ENCODE measurements at regions not wholly inside any gene's neighbourhood (a gene's known extent, or its start where the extent isn't known, plus 50 kb on each side); places are given as distances from the start of the nearest gene placed in this dataset.

DNA sequence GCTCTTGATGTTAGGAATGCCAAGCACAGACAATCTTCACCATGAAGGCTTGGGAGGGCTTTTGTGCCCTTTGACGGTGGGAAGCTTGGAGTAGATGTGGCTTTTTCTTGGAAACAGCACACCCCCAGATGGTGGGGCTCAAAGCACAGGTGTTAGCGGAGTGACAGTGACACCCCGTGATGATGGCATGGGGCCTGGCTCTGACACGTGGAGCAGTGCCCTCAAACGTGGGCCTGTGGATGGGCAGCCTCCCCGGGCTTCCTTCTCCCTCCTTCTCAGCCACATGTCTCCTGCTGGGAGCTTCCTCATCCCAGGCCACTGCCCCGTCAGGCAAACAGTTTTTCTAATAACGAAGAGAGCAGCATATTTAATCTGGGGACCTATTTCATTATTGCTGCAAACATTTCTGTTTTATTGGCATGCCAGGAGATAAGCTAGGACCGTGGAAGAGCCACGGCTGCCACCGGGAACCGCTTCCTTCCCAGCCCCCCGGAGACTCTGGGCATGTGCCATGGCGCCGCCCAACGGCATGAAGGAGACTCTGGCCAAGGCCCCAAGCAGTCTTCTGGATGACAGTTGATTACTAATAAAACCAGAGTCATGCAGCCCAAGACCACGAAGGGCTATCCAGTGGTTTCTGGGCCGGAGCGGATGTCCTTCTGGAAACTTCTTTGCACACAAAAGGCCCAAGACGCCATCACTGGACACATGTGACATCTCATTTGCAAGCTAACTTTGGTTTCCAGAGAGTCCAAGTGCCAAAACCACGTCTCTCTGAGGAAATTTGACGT, 280.3 kb upstream of the FOXF1 start:
- Histone ChIP-seq H3K9me3 (replicated peaks; ENCODE audit: control insufficient read depth, insufficient read depth, low read length) (no peaks in the 10 kb centered on the region), H3K4me3 (replicated peaks in 1 of 3; ENCODE audit: insufficient read depth in 1 of 3, low read depth in 1 of 3, low read length in 3 of 3) (no peak overlapping the region), H3K4me1 (ENCODE audit: control insufficient read depth, extremely low read depth, insufficient read depth, low read length) (no peaks in the 10 kb centered on the region), H4K20me1 (replicated peaks; ENCODE audit: control insufficient read depth, extremely low read depth, insufficient read depth, low read length) (no peaks in the 10 kb centered on the region), H3K9ac (replicated peaks; ENCODE audit: extremely low read depth, insufficient read depth, low read length) (no peak overlapping the region), H3K79me2 (ENCODE audit: control insufficient read depth, insufficient read depth, low read length) (no peaks in the 10 kb centered on the region), H2AFZ (ENCODE audit: low read depth, low read length) (no peak overlapping the region), H3K4me2 (ENCODE audit: insufficient read depth, low read length) (no peak overlapping the region), H3K27me3 (ENCODE audit: control insufficient read depth in 2 of 2, insufficient read depth in 2 of 2, low read length in 2 of 2) (no peaks in the 10 kb centered on the region), H3K9me1 (replicated peaks; ENCODE audit: control insufficient read depth, extremely low read depth, insufficient read depth, low read length) (no peaks in the 10 kb centered on the region), H3K36me3 (ENCODE audit: control insufficient read depth in 2 of 2, extremely low read depth in 1 of 2, insufficient read depth in 2 of 2, low read length in 2 of 2) (no peaks in the 10 kb centered on the region), H3K27ac (ENCODE audit: insufficient read depth, low read depth, low read length) (no peak overlapping the region)
- ChIA-PET POLR2A (no interaction called here), CTCF (interaction anchor here (0.7 kb wide), 1 partner anchor 22 kb away, joined by 3 read pairs; no protein-coding TSS in a partner anchor)
- TF ChIP-seq POLR2A (IDR thresholded peaks at IDR 0.05; ENCODE audit: low read depth, low read length) (no peak), MYC (IDR thresholded peaks at IDR 0.05; ENCODE audit: low read depth, low read length) (no peak), JUN (IDR thresholded peaks at IDR 0.05; ENCODE audit: borderline replicate concordance, insufficient read depth, insufficient read length, low read depth) (no peak), EZH2 (IDR thresholded peaks at IDR 0.05; ENCODE audit: borderline replicate concordance, low read depth, low read length, severe bottlenecking) (no peak), GATA2 (IDR thresholded peaks at IDR 0.05; ENCODE audit: insufficient read depth, insufficient read length, low read depth, low read length) (no peak), MAX (IDR thresholded peaks at IDR 0.05; ENCODE audit: insufficient read depth, insufficient read length) (no peak), POLR2AphosphoS5 (IDR thresholded peaks at IDR 0.05; ENCODE audit: insufficient read depth, low read depth, low read length) (no peak), FOS (IDR thresholded peaks at IDR 0.05; ENCODE audit: borderline replicate concordance, insufficient read depth, low read length) (no peak)
- TF ChIP-seq, protein P1, sequence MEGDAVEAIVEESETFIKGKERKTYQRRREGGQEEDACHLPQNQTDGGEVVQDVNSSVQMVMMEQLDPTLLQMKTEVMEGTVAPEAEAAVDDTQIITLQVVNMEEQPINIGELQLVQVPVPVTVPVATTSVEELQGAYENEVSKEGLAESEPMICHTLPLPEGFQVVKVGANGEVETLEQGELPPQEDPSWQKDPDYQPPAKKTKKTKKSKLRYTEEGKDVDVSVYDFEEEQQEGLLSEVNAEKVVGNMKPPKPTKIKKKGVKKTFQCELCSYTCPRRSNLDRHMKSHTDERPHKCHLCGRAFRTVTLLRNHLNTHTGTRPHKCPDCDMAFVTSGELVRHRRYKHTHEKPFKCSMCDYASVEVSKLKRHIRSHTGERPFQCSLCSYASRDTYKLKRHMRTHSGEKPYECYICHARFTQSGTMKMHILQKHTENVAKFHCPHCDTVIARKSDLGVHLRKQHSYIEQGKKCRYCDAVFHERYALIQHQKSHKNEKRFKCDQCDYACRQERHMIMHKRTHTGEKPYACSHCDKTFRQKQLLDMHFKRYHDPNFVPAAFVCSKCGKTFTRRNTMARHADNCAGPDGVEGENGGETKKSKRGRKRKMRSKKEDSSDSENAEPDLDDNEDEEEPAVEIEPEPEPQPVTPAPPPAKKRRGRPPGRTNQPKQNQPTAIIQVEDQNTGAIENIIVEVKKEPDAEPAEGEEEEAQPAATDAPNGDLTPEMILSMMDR (IDR thresholded peaks at IDR 0.05; ENCODE audit: extremely low read depth in 1 of 2, insufficient read depth in 1 of 2, low read depth in 1 of 2, low read length in 2 of 2) = no peak
- DNase-seq (ENCODE audit: low read depth, low spot score) (no peak), FAIRE-seq (no peak)
- BruUV-seq (replicated peaks) = no TSS peak
- dilution Hi-C loops (cut with MboI; ENCODE audit: extremely low pct_ligation_motif_present, low sequenced_read_pairs) = no loop called here
- intact Hi-C loops (cut with micrococcal nuclease) = no loop called here

All from endothelial cell of umbilical vein (primary cell).